Hematopoietic multipotent progenitor cell treated with erythropoietin and hydrocortisone succinate and interleukin-3 and kit ligand, for 17 days (in vitro differentiated cells): ENCODE measurements at regions not wholly inside any gene's neighbourhood (a gene's known extent, or its start where the extent isn't known, plus 50 kb on each side); places are given as distances from the start of the nearest gene placed in this dataset.

Experiments
- DNase-seq: peaks from one replicate; pipeline ENCODE4 v3.0.0-alpha.2; 2015; ENCODE audit warnings: low spot score

DNA sequence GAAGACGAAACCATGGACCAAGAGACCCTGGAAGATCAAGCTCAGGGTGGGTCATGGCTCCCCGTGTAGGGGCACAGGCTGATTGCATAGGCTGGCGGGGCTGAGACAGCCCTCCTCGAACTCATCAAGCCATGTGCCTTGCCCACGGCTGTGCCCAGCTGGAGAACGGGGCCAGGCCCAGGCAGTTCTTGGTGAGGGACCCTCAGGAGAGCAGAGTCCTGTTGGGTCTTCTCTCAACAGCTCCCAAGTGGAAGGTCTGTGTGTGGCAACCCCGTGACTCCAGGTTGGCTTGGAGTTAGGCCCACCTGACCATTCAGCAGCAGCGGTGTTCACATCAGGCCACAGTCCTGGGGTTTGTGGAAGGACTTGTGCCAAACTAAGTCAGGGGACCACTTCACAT, 276.5 kb downstream of the QKI start:
- DNase-seq: no peak

DNA sequence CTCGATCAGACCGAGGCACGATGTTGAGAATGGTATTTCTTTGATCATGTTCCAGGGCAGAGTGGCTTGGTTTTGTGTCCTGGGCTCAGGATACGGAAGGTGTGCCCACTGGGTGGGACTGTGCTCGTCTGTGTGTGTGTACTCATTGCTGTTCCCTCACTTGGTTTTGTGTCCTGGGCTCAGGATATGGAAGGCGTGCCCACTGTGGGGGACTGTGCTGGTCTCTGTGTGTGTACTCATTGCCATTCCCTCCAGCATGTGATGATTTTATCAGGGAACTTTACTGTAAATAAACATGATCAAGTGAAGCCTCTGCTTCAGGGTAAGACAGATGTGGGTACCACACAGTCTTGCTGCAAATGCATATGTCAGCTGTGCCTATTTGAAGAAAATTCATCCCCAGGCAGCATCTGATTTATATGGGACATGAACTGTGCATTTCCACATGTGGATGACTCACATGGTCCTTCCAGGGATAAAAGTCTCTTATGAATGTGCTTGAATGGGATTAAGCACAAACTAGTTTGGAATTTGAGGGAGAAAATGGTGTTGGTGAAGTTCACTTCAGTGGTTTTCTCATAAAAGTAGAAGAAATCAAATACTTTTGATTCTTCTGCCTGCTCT, 274.3 kb downstream of the QKI start:
- no peak for DNase-seq

DNA sequence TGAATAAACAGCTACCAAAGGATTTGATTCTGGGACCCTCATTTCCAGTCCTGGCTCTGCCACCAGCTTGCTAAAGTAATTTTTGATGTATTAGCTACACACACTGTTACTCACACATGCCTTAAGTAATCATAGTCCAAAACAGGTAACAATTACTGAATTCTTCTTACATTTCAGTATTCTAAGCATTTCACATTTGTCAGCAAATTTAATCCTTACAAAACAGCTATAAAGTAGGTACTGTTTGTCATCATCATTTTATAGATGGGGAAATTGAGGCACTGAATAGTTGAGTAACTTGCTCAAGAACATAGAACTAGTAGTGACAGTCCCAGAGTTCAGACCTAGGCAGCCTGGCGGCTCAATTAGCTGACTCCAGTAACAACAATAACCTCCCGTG, 272.6 kb downstream of the QKI start:
- DNase-seq: no peak

DNA sequence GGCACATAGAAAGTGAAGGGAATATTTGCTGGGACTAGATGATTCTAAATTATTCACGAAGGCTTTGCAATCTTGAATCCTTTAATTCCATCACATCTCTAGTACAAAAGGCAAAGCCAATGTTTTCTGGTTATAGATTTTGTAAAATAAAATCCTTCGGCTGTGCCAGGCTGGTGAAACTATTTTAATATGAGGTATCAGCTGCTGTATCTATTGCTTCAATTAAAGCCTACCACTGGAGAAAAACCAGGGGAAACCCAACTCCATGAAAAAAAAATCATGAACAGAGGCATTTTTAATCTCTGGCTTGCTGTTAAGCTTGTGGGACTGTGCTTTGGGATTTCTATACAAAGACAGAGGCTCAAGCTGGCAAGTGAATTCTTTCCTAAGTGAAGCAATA, 271.8 kb downstream of the QKI start:
- DNase-seq: no peak

DNA sequence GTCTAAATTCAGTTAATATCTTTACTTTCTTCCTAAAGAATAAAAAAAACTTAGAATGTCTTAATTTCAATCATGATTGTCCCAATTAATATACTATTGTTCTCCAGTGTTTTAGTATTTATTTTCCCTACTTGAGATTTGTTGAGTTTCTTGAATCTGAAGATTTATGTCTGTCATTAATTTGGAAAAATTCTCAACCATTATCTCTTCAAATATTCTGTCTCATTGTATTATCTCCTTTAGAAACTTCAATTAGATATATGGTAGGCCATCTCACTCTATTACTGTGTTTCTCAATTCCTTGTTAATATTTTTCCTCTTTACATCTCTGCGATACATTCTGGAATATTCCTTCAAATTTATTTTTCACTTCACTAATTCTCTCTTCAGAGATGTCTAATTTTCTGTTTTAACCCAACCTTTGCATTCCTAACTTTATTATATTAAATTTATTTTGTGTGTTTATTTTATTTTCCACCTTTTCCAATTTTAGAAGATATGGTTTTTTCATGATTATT, 268.6 kb downstream of the QKI start:
- DNase-seq: no peak

DNA sequence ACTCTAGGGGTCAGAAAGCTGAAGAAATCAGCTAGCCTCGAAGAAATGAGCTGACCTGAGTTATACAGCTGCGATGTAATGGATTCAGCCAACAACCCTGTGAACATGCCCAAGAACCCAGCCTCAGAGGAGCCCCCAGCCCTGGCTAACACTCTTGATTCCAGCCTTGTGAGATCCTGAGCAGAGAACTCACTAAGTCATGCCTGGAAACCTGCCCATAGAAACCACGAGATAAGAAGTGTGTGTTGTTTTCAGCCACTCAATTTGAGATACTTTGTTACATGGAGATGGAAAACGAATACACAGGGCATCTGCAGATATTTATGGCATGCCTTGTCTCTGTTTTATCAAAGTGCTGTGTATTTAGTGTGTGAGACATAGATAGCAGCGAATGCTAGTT, 265.2 kb downstream of the QKI start:
- DNase-seq: peak; percentile 24

DNA sequence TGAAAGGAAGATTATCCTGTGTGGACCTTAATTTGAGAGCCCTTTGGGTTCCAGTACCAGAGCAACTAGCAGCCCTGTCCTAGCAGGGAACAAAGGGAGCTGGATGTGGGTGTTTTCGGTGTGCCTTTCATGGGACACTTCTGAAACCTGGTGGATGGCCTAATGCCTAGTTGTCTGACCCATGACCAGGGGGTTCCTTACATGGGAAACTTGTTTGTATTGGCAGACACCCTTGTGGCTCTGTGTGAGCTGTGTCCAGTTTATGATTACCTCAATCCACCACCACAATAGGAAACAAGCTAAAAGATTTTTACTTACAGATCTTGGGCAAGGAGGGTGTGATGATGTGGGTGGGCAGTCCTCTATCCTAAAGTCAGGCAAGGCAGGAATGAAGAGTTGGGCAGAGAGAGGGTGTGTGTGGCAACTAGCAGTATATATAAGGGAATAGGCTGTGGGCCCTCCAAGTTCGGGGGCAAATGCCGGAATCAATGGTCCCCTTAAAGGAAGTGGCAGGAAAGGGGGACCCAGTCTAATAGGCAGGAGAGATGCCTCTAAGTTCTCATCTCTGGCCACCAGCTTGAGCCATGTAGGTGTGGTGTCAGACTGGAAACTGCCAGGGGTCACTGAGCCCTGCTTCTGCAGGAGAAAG, 264.6 kb downstream of the QKI start:
- DNase-seq: no peak

DNA sequence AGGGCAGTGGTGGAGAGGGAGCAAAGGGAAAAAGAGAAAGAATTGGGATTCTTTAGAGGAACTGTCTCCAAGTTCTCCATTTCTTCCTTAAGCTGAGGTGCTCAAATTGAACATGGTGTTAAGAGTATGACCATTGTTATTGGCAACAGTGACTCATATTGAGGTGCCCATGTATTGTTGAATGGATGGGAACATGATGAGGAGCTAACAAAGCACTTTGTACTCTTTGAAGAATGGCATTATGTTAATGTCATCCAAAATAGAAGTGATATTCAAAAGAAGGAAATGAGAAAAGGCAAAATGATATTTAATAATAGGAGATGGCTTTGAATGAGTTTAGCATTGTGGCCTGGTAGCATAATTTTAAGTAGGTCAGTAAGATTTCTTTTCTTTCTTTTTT, 261.1 kb downstream of the QKI start:
- DNase-seq: no peak

DNA sequence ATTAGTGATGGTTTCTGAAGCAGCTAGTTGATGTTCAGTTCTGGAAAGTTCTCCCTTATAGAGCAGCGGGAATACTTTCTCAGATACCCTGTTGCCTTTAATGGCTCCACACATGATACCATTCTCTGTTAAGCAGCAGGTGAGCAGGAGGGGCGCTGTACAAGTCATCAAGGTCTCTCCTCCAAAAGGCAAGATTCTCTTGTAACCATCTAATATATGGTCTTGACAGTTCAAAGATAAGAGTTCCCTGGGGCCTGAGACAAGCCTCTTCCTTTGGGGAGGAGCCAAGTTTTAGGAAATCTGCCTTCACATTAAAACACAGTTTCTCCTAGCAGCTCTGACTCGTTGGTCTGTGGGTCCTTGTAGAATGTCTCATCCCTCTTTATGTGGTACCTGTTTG, 258.2 kb downstream of the QKI start:
- no peak for DNase-seq

DNA sequence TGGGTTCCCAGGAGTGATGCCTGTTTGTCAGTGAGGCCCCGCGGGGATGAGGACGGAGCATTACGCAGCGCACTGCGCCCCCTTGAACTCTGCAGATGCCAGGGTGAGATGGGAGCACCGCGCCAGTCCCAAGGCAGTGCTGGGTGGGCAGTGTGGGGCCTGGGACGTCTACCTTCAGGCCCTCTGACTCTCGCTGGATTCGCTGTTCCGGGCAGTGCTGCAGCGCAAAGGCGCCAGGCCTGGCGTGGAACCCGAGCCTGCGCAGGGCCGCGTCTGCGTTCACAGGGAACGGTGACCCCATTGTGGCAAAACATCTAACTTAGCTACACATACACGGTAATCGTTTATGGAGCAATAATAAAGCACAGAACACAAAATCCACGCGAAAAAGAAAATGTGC, 257.3 kb downstream of the QKI start:
- no peak for DNase-seq

DNA sequence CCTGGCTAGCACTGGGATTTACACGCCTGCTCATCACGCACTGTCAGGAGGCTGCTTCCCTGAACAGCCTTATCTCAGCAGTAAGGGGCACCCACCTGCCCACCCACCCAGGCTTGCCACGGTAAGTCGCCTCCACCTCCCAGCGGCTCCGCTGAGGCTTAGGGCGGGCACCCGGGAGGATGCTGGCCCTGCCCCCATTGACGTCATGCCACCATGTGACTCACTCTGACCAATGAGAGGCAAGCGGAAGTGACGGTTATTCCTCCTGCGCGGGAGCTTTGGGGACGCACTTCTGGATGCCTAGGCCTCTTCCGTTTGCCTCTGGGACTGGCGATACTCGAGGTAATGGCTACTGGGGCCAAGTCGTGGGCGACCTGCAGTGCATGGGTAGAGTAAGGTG, 256.8 kb downstream of the QKI start:
- DNase-seq: no peak

DNA sequence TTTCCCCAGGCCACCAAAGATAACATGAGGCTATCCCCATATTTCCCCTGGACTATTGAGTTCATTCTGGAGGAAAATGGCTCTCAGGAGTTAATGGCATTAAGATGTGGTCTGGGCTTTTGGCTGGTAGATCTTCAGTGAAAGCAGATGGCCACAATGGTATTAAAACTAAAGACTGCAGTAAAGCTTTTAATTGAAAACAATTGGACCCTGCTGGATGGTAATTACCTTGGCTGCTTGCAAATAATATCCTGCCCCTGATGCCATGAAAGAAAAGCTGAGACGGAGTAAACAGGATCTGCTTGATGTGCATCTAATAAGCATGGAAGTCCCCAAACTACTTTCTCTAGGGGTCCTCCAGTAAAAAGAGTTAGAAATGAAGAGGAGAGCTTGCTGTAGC, 255.8 kb downstream of the QKI start:
- no peak for DNase-seq

DNA sequence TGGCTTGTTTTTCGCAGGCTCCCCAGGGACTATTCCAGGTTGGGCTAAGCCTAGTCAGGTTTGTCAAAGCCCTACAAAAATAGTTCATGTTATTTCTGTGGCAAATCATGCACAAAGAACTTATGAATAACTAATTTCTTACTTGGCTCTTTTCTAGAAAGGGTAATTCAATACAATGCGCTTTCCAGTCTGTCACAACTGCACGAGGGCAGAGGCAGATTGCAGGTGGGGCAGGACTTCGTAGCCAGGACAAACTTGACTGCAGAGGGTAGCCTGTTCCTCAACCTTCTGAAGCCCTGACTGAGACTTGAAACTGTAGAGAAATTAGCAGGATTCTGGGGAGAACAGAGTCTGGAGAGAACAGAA, 253.5 kb downstream of the QKI start:
- no peak for DNase-seq

DNA sequence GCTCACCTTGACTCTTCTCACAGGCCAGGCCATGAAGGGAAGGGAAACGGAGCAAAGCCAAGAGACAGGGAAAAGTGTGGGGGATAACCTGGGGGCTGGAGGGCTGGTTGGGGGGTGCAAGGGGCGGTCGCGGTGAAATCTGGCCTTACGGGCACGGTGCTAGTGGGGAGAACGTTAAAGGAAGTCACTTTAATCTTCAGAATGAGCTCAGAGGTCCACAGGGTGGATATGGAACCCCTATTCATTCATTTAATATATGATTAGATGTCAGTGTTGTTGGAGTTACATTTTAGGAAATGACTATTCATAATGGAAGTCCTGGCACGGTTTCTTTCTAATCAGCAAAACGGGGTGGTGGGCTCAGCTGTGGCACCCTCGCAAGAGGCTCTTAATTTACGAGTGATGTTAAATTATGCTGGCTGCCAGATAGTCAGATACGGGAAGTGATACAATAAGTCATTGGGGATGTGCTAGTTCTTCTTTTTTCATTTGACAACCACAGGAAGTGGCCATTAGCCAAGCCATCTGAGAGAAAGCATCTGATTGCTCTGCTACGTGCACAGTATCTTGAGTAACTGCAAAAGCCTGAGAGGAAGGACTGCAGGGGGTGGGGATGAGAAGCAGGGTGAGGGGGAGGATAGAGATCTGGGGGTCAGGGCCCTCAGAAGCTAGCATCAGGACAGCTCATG, 253.0 kb downstream of the QKI start:
- DNase-seq: no peak

DNA sequence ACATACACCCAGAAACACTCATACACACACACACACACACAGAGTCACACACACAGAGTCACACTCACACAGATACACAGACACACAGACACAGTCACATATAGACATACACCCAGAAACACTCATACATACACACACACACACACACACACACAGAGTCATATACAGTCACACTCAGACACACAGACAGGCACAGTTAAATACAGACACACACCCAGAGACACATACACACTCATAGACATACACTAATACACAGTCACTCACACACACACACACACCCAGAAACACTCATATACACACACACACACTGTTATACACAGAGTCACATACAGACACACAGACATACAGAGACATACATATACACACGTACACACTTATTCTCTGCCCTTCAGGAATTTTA, 250.9 kb downstream of the QKI start:
- DNase-seq: no peak

DNA sequence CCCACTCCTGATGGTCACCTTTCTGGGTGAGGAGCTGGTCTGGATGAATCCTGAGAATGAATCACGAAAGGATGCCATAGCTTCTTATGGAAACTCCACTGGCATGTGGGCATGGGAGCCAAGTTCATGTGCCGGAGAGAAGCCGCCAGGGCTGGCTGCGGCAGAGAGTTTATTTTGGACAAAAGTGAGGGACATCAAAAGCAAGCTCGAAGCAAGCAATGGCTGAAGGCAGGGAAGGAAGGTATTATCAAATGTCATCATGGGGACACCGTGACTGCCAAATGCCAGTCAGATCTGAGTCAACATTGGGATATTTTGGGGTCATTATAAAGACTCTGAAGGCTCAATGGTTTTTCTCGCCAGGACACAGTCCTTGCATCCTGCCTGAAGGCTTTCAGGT, 249.1 kb downstream of the QKI start:
- DNase-seq: no peak

DNA sequence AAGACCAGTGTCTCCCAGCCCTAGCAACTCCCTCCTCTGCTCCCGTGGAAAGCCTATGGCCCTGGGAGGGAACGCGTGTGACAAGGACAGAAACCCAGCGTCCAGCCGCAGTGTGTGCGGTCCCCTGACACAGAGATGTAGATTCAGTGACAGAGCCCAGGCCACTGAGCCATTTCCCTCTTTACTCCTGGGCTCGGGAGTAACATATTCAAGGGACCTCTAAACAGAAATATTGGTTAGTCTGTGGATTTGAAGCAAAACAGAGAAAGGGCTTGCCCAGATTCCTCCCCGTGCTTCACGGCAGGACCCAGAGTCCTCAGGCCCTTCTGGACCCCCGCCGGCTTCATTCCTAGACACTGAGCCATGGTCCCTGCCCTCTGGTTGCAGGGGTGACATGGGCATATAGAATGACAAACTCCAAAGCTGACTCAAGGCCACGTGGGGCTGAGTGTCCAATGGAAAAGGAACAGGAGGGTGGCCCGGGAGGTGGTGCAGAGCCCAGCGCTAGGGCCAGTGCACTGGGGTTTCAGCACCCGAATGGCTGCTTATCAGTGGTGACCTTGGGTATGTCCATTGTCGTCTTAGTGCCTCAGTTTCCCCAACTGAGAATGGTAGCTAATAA, 248.2 kb downstream of the QKI start:
- DNase-seq: no peak

DNA sequence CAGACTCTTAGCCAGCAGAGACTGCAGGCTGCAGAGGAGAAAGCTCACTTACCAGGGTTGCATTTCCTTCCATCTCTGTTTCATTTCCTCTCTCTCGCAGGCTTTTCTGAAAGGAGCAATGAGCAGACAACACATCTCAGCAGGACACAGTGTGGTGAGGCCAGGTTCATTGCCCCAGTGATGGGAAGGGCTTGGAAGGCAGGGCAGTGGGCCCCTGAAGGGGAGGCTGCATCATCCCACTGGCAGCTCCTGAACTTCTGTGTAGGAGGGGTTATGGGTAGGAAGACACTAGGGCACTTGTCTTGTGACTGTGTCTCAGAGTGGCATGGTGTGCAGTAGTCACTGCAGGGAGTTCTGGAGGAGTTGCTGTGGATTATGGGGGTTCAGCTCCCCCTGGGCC, 246.8 kb downstream of the QKI start:
- DNase-seq: no peak

DNA sequence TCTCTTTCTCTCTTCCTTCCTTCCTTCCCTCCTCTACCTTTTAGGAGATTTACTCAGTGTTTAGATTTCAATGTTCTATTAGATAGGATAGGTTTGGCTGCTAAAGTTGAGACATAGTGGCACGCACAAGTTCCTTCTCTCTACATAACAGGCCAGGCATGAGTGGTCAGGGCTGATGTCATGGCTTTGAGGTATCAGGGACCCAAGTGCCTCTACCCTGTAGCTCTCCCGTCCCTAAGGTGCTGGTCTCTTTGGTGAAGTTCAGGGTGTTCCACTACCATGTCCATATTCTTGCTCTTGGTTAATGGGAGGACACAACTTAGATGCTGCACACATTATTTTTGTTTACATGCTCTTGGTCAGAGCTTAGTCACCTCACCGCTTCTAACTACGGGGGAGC, 245.3 kb downstream of the QKI start:
- no peak for DNase-seq

DNA sequence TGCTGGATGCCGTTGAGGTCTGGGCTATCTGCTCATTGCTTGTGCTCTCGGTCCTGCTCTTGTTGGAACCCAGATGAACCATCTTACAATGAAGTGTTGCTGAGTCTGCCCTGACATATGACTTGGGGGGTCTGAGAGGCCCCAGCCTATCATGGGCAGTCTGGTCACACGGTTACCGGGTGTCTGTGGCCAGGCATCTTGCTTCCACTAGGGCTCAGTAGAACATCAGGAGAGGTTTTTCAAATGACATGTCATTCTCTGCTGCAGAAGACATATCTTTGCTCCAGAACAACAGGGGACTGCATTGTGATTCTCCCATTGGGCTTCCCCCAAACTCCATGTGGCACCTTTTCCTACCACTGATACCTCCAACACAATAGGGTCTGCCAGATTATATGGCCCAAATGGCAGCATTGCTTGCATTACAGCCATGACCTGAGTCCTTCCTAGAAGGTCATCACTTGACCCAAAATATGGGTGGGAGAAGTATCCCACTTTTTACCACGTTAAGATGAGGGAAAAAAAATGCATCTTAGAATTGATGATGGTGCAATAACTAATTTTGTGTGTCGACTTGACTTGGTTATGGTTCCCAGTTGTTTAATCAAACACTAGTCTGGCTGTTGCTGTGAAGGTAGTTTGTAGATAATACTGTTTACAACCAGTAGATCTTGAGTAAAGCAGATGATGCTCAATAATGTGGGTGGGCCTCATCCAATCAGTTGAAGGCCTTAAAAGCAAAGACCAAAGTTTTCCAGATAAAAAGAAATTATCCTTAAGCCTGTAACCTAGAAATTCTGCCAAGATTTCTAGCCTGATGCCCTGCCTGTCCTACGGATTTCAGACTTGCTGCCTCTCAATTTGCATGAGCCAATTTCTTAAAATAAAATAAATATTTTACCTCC, 241.0 kb downstream of the QKI start:
- no peak for DNase-seq

DNA sequence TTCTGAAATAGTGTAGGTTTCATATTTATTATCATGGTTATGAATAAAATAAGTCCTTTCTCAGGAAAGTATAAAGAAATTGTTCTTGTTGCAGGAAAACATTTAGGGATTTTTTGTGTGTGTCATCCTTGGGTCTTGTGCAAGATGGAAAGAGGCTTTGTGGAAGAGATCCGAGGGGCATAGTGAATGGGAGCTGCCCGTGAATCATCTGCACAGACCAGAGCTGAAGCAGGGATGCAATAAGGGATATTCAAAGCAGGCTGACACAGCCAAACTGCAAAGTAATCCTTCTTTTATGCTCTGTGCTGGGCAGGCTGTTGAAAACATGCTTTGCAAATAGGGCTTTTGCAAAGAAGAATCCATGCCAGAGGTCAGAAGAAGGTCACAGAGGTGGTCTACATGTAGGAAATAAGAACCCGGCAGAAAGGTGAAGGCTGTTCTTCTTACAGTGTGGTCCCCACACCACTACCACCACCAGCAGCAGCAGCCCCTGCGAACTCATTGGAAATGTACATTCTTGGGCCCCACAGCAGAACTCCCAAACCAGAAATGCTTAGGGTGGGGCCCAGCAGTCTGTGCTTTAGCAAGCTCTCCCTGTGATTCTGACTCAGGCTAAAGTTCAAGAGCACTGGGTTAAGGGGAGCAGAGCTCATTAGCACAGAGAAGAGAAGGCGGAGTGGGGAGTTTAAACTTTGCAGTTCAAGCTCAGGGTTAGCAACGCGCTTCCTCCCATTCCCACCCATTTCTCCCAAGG, 237.6 kb downstream of the QKI start:
- DNase-seq: no peak
